ENCODE measurements at regions not wholly inside any gene's neighbourhood (a gene's known extent, or its start where the extent isn't known, plus 50 kb on each side); places are given as distances from the start of the nearest gene placed in this dataset.

GRCh38 chr21:36552434-36552785, 72.5 kb upstream of the CLDN14 start:
- H3K36me3 Mint-ChIP-seq: no peaks in the 10 kb centered on the region
- peaks cover 4% of the 10 kb centered on the region for H3K9me3 Mint-ChIP-seq
- H3K4me1 Mint-ChIP-seq: peaks cover 16% of the 10 kb centered on the region
- TF ChIP-seq IRF1 (CRISPR knock-in tag; IDR thresholded peaks at IDR 0.05) (no peak), CREM (CRISPR knock-in tag; IDR thresholded peaks at IDR 0.05) (no peak), ZNF281 (CRISPR knock-in tag; IDR thresholded peaks at IDR 0.05) (no peak), NR1H2 (CRISPR knock-in tag; IDR thresholded peaks at IDR 0.05) (no peak), ZBTB21 (CRISPR knock-in tag; IDR thresholded peaks at IDR 0.05; ENCODE audit: borderline replicate concordance) (no peak), FOXP4 (CRISPR knock-in tag; IDR thresholded peaks at IDR 0.05) (no peak), CREB1 (CRISPR knock-in tag; IDR thresholded peaks at IDR 0.05) (no peak), NFYB (CRISPR knock-in tag; conservative IDR thresholded peaks at IDR 0.05; ENCODE audit: low read depth) (no peak), GRHL2 (CRISPR knock-in tag; IDR thresholded peaks at IDR 0.05; ENCODE audit: insufficient replicate concordance, severe bottlenecking) (no peak), NFE2L1 (CRISPR knock-in tag; IDR thresholded peaks at IDR 0.05) (no peak), ZSCAN18 (CRISPR knock-in tag; IDR thresholded peaks at IDR 0.05) (no peak), ATF2 (CRISPR knock-in tag; IDR thresholded peaks at IDR 0.05; ENCODE audit: borderline replicate concordance, low read depth) (no peak), ZNF532 (CRISPR knock-in tag; IDR thresholded peaks at IDR 0.05; ENCODE audit: borderline replicate concordance) (no peak), IRF2 (CRISPR knock-in tag; IDR thresholded peaks at IDR 0.05; ENCODE audit: borderline replicate concordance, low read depth) (no peak), ERG (CRISPR knock-in tag; IDR thresholded peaks at IDR 0.05) (no peak), ESRRA (CRISPR knock-in tag; IDR thresholded peaks at IDR 0.05; ENCODE audit: borderline replicate concordance) (no peak), TP53 (CRISPR knock-in tag; IDR thresholded peaks at IDR 0.05) (no peak), TEAD1 (CRISPR knock-in tag; IDR thresholded peaks at IDR 0.05) (no peak), SMAD4 (CRISPR knock-in tag; IDR thresholded peaks at IDR 0.05) (no peak)
- no peaks in the 10 kb centered on the region for H3K27me3 Mint-ChIP-seq (ENCODE audit: low read depth)
- ChIA-PET POLR2A (no interaction called here), CTCF (no interaction called here)
- H3K4me3 Mint-ChIP-seq: no peak overlapping the region
- no peak overlapping the region for H3K27ac Mint-ChIP-seq
- DNase-seq (ENCODE audit: low spot score): no peak
- no peak for ATAC-seq

Measured in WTC11 (cell line).